ENCODE measurements at regions not wholly inside any gene's neighbourhood (a gene's known extent, or its start where the extent isn't known, plus 50 kb on each side); places are given as distances from the start of the nearest gene placed in this dataset.

DNA sequence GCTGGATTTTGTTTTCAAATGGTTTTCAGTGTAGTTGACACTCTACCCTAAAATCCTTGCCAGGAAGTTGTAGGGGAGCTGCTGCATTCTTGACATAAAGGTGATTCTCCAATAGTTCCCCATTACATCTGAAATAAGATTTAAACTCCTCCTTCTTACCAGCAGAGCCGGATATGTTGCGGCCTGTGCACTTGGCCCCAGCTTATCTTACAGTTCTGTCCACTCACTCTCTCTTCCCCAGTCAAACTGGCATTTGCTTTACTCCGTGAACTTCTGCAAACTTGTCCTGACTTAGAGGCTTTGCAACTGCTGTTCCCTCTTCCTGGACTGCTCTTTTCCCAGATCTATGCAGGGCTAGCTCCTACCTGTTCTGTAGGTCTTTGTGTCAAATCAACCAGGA lies 929.5 kb downstream of the VRK1 start:
- DNase-seq (ENCODE audit: low read depth), result no peak

DNA sequence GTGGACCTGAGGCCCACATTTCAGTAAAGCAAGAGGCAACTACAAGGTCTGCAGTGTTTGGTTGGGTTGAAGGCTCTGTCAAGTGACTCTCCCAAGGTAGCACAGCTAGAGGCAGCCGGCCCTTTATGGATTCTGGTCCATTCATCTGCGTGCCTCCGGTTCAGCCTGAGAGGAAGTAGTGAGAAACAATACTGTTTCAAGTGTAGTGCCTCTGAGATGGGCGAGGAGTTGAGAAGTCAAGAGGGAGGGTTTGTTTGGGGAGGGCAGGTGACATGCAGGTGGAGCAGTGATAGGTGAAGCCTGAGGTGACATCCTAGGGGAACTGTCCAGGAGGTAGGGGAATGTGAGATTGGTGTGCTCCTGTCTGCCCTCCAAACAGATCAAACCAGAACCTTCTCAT lies 933.5 kb downstream of the VRK1 start:
- no peak for DNase-seq (ENCODE audit: low read depth)

DNA sequence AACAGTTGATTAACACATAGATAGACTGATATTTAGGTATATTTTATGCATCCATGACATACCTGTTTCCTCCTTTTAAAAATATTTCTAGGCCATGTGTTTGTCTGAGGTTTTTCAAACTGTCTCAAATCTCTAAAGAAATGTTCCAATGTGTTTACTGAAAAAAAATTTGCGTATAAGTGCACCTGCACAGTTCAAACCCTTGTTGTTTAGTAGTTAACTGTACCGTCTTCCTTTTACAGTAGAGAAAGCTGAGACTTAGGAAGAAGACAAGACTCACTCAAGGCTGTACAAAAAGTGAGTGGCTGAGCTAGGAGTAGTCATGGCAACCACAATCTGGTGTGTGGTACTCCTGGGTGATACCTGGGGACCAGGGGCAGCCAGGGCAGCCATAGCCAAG lies 934.6 kb downstream of the VRK1 start:
- no peak for DNase-seq (ENCODE audit: low read depth)

- no peak for DNase-seq (ENCODE audit: low read depth)
Observed at GRCh38 chr14:97747316-97747715, 950.1 kb downstream of the VRK1 start.

DNA sequence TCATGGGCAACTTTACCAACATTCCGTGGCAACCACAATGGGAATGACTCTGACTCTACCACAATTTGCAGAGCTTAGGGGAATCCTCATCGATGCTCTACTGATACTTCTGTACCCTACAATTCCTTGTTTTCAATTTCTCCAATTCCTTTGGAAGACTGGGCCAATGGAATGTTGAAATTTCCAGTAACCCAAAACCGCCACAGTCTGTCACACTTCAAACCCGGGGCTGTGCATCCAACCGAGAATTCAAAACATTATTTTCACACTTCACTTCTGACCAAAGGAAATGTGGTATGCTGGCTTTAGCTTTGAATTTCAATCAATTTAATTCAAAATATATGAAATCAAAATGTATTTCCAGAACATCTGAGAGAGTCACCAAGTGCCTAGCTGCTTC lies 951.4 kb downstream of the VRK1 start:
- DNase-seq (ENCODE audit: low read depth), result no peak

DNA sequence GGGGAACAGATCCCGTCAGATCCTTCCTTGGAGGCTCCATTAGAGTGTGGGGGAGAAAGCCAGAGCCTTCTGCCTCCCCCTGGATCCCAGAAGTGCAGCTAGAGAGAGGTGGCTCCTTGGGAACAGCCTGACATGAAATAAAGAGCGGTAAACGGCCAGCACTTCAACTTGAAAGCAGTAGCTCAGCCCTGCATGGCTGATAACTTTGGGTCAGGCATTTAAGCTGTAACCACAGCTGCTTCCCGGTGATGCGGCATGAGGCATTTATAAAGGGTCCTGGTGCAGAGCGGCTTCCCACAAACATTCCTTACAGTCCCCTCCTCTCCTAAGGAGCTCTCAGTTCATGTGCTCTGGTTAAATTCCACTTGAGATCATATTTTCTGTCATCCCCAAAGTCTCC lies 960.3 kb downstream of the VRK1 start:
- DNase-seq (ENCODE audit: low read depth), result no peak

GRCh38 chr14:97760050-97760449 lies 962.9 kb downstream of the VRK1 start:
- no peak for DNase-seq (ENCODE audit: low read depth)

DNA sequence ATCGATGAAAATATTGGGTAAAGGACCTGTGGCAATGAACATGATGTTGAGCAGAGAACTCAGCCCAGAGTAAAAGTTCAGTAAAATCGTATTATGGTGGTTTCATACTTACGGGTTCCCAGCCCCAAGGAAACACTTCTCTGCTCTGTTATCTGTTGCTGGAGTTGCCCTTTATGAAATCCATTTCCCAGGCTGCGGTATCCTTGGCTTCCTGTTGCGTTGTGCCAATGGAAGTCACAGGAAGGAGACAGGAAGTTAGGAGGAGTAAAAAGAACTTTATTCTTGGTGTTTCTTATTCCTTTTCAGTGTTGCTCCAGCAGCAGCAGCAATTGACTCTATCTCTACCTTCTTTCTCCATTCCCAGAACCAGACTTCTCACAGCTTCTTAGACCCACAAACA lies 965.2 kb downstream of the VRK1 start:
- no peak for DNase-seq (ENCODE audit: low read depth)

DNA sequence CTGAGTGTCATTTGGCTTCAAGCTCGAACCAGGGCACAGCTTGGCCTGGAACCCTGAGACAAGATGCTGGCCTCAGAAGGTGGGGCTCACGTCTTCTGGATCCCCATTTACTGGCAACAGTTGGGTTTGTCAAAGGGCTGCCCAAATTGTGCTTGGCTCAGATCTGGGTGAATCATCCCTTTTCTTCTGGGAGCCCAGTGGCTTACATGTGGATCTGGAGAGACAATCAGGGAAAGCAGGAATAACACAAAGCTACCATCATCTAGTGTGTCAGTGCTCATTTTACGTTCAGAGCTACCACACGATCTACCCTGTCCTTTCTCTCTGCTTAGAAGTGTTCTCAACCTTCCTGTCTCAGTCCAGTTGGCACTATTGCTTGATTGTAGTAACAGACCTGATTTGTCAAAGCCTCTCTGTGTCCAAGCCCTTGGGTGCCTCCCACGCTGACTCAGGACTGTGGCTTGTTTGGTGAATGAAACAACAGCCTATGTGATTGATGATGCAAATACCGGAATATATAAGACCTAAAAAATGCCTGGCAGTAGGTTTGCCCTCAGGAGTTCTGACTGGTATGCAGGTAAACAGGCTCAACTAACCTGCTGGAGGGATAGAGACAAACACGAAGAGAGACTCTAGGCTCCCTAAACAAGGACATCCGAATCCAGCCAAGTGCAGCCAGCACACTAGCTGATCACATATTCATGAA lies 974.3 kb downstream of the VRK1 start:
- DNase-seq (ENCODE audit: low read depth), result no peak

GRCh38 chr14:97773598-97773997 lies 976.4 kb downstream of the VRK1 start:
- DNase-seq (ENCODE audit: low read depth), result no peak

- DNase-seq (ENCODE audit: low read depth), result no peak
Observed at GRCh38 chr14:97776890-97777558, 979.8 kb downstream of the VRK1 start.

DNA sequence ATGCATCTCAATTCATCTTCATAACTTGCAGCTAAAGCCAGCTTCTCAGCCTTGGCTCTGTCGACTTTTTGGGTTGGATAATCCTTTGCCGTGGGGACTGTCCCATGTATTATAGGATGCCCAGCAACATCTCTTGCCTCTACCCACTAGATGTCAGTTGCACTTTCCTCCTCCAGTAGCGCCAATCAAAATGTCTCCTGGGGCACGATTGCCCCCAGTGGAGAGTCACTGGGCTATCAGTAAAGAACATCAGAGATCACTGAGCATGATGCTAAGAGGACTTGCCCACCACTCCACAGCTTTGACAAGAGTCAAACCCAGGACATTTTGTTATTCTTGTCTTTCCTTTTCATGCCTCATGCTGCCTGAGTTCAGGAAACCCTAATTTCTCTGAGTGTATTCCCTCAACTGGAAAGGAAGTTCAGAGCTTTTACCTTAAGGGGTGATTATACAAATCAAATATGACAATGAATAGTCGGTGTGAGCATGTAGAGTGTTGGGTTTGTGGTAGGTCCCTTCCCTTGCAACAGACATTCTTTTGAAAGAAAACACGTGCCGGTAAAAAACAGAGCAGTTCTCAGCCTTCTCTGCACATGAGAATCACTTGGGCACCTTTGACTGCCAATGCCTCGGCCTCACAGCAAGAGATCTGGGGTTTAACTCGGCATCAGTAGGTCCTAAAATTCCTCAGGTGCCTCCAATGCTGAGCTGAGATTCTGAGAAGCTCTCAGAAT lies 980.6 kb downstream of the VRK1 start:
- DNase-seq (ENCODE audit: low read depth), result no peak

DNA sequence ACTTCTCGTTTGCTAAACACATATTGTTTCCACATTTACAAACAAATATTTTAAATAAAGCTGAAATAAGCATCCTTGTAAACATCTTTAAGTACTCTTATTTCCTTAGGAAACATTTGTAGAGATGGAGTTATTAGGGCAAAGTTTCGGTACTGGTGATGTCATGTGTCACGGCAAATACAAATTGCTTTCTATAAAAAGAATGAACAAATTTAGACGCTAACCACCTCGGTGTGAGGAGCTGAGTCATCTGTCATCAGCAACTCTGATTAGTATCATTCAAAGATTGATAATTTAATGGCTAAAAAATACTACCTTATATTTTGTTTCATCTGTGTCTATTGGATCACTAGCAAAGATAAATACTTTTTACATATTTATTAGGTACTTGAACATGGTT lies 982.0 kb downstream of the VRK1 start:
- no peak for DNase-seq (ENCODE audit: low read depth)

- no peak for DNase-seq (ENCODE audit: low read depth)
Observed at GRCh38 chr14:97780804-97781203, 983.6 kb downstream of the VRK1 start.

DNA sequence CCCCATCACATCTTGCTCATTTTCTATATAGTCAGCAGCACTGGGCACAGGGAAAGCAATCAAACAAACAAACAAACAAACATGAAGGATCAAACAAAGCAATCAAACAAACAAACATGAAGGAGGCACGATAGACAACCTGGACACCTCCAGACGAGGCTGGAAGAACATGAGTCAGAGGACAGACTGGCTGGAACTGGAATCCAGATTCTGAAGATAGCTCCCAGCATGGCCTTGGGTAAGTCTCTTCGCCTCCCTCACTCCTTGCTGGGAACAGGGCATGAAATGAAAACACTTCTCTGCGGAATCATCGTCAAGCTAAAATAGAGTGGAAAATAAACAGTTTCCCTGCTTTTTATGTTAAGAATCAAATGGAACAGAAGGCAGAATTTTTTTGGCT lies 984.8 kb downstream of the VRK1 start:
- no peak for DNase-seq (ENCODE audit: low read depth)

- no peak for DNase-seq (ENCODE audit: low read depth)
Observed at GRCh38 chr14:97782871-97783414, 985.8 kb downstream of the VRK1 start.

GRCh38 chr14:97785495-97785894 lies 988.3 kb downstream of the VRK1 start:
- no peak for DNase-seq (ENCODE audit: low read depth)

- DNase-seq (ENCODE audit: low read depth), result no peak
Observed at GRCh38 chr14:97788364-97788763, 991.2 kb downstream of the VRK1 start.

DNA sequence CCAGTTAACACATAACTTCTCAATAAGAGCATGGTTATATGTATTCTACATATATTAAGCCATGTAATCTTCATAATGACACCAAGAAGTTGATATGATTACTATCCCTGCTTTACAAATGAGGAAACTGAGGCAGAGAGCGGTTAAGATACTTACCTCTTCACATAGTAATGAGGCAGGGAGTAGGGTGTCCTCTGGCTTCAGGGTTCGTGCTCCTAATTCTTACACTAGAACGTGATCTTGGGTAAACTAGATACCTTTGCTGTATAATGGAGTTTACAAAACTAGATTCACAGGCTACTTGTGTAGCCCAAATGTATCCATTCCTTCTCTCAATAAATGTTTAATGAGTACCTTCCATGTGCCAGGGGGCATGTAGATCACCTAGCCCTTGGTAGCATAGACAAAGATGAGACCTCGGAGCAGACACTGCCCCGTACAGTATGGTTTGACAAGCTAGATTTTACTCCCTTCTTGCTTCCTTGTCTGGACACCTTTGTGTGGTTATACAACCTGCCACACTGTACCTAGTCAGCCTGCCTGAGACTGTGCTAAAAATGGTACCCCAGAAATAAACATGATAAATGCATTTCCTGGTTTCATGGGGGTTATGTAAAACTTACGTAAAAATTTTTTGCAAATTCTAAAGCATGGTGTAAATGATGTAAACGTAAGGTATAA lies 991.8 kb downstream of the VRK1 start:
- DNase-seq (ENCODE audit: low read depth), result no peak

DNA sequence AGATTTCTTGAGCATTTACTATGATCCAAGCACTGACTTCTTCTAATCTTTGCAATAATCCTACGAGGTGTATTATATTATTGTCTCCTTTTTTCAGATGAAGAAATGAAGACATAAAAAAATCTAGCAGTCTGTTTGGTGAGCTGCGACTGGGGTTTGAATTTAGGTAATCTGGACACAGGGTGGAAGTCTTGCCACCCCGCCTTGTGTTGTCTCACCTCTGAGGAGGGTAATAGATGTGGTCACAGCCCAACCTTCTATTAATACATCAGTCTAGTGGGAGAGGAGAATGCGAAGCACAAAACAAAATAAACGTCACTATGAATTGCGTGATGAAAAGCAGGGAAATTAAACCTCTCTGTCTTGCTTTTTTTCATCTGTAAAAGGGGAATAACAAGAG lies 993.9 kb downstream of the VRK1 start:
- no peak for DNase-seq (ENCODE audit: low read depth)

GRCh38 chr14:97791906-97792305 lies 994.7 kb downstream of the VRK1 start:
- no peak for DNase-seq (ENCODE audit: low read depth)

- no peak for DNase-seq (ENCODE audit: low read depth)
Observed at GRCh38 chr14:97796511-97796910, 999.3 kb downstream of the VRK1 start.

- DNase-seq (ENCODE audit: low read depth), result no peak
Observed at GRCh38 chr14:97798176-97798575, 1001.0 kb downstream of the VRK1 start.

All from HS-5 (cell line).